ENCODE measurements at regions not wholly inside any gene's neighbourhood (a gene's known extent, or its start where the extent isn't known, plus 50 kb on each side); places are given as distances from the start of the nearest gene placed in this dataset.

DNA sequence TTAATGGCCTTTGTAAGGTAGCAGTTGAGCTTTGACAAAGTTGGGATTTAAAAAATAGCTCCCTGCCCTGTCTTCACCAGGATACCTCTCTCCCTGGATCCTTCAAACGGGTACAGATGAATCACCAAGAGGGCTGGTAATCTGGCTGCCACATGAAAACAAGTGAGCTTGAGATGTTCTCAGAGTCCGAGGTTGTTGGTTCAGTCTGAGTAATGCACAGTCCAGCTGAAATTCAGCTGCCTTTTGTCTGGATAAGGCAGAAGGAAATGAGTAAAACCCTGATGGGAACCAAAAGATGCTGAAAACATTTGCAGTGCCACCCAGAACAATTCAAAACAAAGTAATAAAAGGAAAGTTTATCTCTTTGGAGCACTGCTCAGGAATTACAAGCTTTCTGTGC is 86.8 kb downstream of the GJA1 start:
- no peak overlapping the region for H2AFZ ChIP-seq (ENCODE audit: low read depth, low read length)

More for the DNA sequence above, 86.8 kb downstream of the GJA1 start:
- Histone ChIP-seq H3K9me3 (replicated peaks; ENCODE audit: control insufficient read depth, insufficient read depth, low read depth, low read length) (no peaks in the 10 kb centered on the region), H4K20me1 (replicated peaks; ENCODE audit: control insufficient read depth, insufficient read depth, low read length) (no peaks in the 10 kb centered on the region), H3K4me1 (replicated peaks in 1 of 2; ENCODE audit: control insufficient read depth in 2 of 2, insufficient read depth in 2 of 2, low read length in 2 of 2) (no peaks in the 10 kb centered on the region), H3K9me1 (ENCODE audit: control insufficient read depth, insufficient read depth, low read length) (no peaks in the 10 kb centered on the region), H3K4me2 (ENCODE audit: insufficient read depth, low read length) (no peak overlapping the region), H3K4me3 (no peak overlapping the region), H3K27me3 (ENCODE audit: control insufficient read depth in 2 of 2, insufficient read depth in 2 of 2, low read length in 2 of 2) (no peaks in the 10 kb centered on the region), H3K27ac (ENCODE audit: extremely low read depth, low read depth, low read length) (no peak overlapping the region), H3K36me3 (ENCODE audit: control insufficient read depth, insufficient read depth, low read length) (no peaks in the 10 kb centered on the region), H3K9ac (ENCODE audit: insufficient read depth in 1 of 2, low read depth in 2 of 2, low read length in 2 of 2) (no peak overlapping the region), H3K79me2 (ENCODE audit: control insufficient read depth, insufficient read depth, low read length) (no peaks in the 10 kb centered on the region)
- intact Hi-C loops (cut with micrococcal nuclease) (no loop called here), in situ Hi-C loops (cut with MboI) (no loop called here)
- ChIA-PET CTCF (ENCODE audit: low intra/inter-chr PET ratio) (no interaction called here), POLR2A (no interaction called here)
- ATAC-seq = no peak
- no peak for DNase-seq (ENCODE audit: extremely low read depth in 1 of 4, low spot score in 3 of 4)
- no TSS peak for BruUV-seq (replicated peaks)
- TF ChIP-seq ELF2 (CRISPR knock-in tag; IDR thresholded peaks at IDR 0.05) (no peak), NFIX (CRISPR knock-in tag; IDR thresholded peaks at IDR 0.05; ENCODE audit: low read depth) (no peak), TAF7 (tag; IDR thresholded peaks at IDR 0.05) (no peak), SAFB2 (IDR thresholded peaks at IDR 0.05; ENCODE audit: borderline replicate concordance, low read depth, low read length, severe bottlenecking) (no peak), ZNF316 (IDR thresholded peaks at IDR 0.05) (no peak), POLR2AphosphoS5 (IDR thresholded peaks at IDR 0.05; ENCODE audit: control insufficient read depth, insufficient read depth, low read depth, low read length) (no peak), MEF2D (tag; conservative IDR thresholded peaks at IDR 0.05; ENCODE audit: low read depth) (no peak), NR2C2 (CRISPR knock-in tag; IDR thresholded peaks at IDR 0.05) (no peak), NR2C2 (tag; IDR thresholded peaks at IDR 0.05) (no peak), TCF7L2 (IDR thresholded peaks at IDR 0.05; ENCODE audit: low read depth, low read length) (no peak), RBM39 (optimal IDR thresholded peaks at IDR 0.05; ENCODE audit: low read depth, low read length) (no peak), ZNF436 (CRISPR knock-in tag; IDR thresholded peaks at IDR 0.05) (no peak), ZNF311 (CRISPR knock-in tag; IDR thresholded peaks at IDR 0.05) (no peak), JUND (IDR thresholded peaks at IDR 0.05; ENCODE audit: borderline replicate concordance, low read depth, low read length) (no peak), JUND (tag; IDR thresholded peaks at IDR 0.05; ENCODE audit: borderline replicate concordance, low read depth, low read length) (no peak), RBM22 (IDR thresholded peaks at IDR 0.05; ENCODE audit: low read depth, low read length, poor library complexity, severe bottlenecking) (no peak)
- TF ChIP-seq, protein P1, sequence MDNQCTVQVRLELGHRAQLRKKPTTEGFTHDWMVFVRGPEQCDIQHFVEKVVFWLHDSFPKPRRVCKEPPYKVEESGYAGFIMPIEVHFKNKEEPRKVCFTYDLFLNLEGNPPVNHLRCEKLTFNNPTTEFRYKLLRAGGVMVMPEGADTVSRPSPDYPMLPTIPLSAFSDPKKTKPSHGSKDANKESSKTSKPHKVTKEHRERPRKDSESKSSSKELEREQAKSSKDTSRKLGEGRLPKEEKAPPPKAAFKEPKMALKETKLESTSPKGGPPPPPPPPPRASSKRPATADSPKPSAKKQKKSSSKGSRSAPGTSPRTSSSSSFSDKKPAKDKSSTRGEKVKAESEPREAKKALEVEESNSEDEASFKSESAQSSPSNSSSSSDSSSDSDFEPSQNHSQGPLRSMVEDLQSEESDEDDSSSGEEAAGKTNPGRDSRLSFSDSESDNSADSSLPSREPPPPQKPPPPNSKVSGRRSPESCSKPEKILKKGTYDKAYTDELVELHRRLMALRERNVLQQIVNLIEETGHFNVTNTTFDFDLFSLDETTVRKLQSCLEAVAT (IDR thresholded peaks at IDR 0.05) = no peak
- 0% methylated on average over 2 of the region's 2 CpGs for WGBS (ENCODE audit: insufficient coverage, low coverage, missing lambda C conversion rate)
- no peak for FAIRE-seq

All from K562 (cell line).